Liver (tissue), 8 donors: ENCODE measurements at regions not wholly inside any gene's neighbourhood (a gene's known extent, or its start where the extent isn't known, plus 50 kb on each side); places are given as distances from the start of the nearest gene placed in this dataset.

ENCODE experiments used
- DNase-seq: peaks from one replicate; pipeline ENCODE4 v3.0.0-alpha.2; 2017; ENCODE audit warnings: low spot score
- H3K27ac ChIP-seq, 2 donors: one replicate each; pipeline ENCODE4 v1.7.0; 2013; ENCODE audit warnings: inconsistent platforms in 2 of 2, low read length in 2 of 2, control low read depth in 1 of 2, low read depth in 1 of 2, mild to moderate bottlenecking in 1 of 2
- H3K27me3 ChIP-seq, 4 donors: one replicate each; pipeline versions ENCODE4 v1.6.1 to v1.7.0; 2013; ENCODE audit warnings: low read length in 3 of 4, inconsistent platforms in 1 of 4, mild to moderate bottlenecking in 1 of 4, moderate library complexity in 1 of 4; ENCODE audit not compliant: control insufficient read depth in 4 of 4, insufficient read depth in 4 of 4
- H3K36me3 ChIP-seq, 4 donors: one replicate each; pipeline versions ENCODE4 v1.6.1 to v1.7.0; 2013; ENCODE audit warnings: low read length in 3 of 4, mild to moderate bottlenecking in 3 of 4, low read depth in 1 of 4, moderate library complexity in 1 of 4; ENCODE audit not compliant: control insufficient read depth in 4 of 4, insufficient read depth in 3 of 4
- H3K4me1 ChIP-seq, 4 donors: one replicate each; pipeline versions ENCODE4 v1.6.1 to v1.7.0; 2013; ENCODE audit warnings: low read length in 3 of 4, mild to moderate bottlenecking in 3 of 4, moderate library complexity in 1 of 4; ENCODE audit not compliant: control insufficient read depth in 4 of 4, insufficient read depth in 4 of 4
- H3K4me3 ChIP-seq, 3 donors: one replicate each; pipeline versions ENCODE4 v1.6.1 to v1.7.0; 2013; ENCODE audit warnings: low read length in 3 of 3, control low read depth in 1 of 3, low read depth in 1 of 3, mild to moderate bottlenecking in 1 of 3
- H3K9ac ChIP-seq, 2 donors: one replicate each; pipeline ENCODE4 v1.7.0; 2013; ENCODE audit warnings: low read length in 2 of 2, mild to moderate bottlenecking in 2 of 2, moderate library complexity in 2 of 2, control low read depth in 1 of 2, low read depth in 1 of 2
- H3K9me3 ChIP-seq, 4 donors: one replicate each; pipeline versions ENCODE4 v1.6.1 to v1.7.0; 2013; ENCODE audit warnings: low read length in 3 of 4; ENCODE audit not compliant: control insufficient read depth in 4 of 4
- ATF3 ChIP-seq: IDR thresholded peaks from 2 replicates; pipeline ENCODE4 v1.6.1; 2016; ENCODE audit warnings: antibody characterized with exemption
- CTCF ChIP-seq: fragments of 150-350 bp; IDR thresholded peaks from 2 replicates; pipeline ENCODE4 v1.5.1; 2017; ENCODE audit warnings: improper control_type of control experiment, low read depth, low read length; ENCODE audit not compliant: missing input control
- EGR1 ChIP-seq, 2 donors: IDR thresholded peaks; 2 replicates each; pipeline ENCODE4 v1.6.1; 2016 to 2018; ENCODE audit warnings: antibody characterized with exemption in 2 of 2, low read depth in 2 of 2
- FOXA1 ChIP-seq: IDR thresholded peaks from 2 replicates; pipeline ENCODE4 v1.6.1; 2016; ENCODE audit warnings: antibody characterized with exemption
- FOXA2 ChIP-seq: IDR thresholded peaks from 2 replicates; pipeline ENCODE4 v1.6.1; 2016; ENCODE audit warnings: antibody characterized with exemption
- GABPA ChIP-seq, 2 donors: IDR thresholded peaks in 1 of 2; conservative IDR thresholded peaks in 1 of 2; 2 replicates each; pipeline ENCODE4 v1.6.1; 2016; ENCODE audit warnings: antibody characterized with exemption in 2 of 2, mild to moderate bottlenecking in 1 of 2, moderate library complexity in 1 of 2
- HNF4A ChIP-seq, 2 donors: conservative IDR thresholded peaks; 2 replicates each; pipeline ENCODE4 v1.6.1; 2016; ENCODE audit warnings: antibody characterized with exemption in 2 of 2, mild to moderate bottlenecking in 2 of 2
- HNF4G ChIP-seq: IDR thresholded peaks from 2 replicates; pipeline ENCODE4 v1.6.1; 2016; ENCODE audit warnings: antibody characterized with exemption
- JUND ChIP-seq, 2 donors: IDR thresholded peaks; 2 replicates each; pipeline ENCODE4 v1.6.1; 2016; ENCODE audit warnings: antibody characterized with exemption in 2 of 2
- NR2F2 ChIP-seq: IDR thresholded peaks from 2 replicates; pipeline ENCODE4 v1.6.1; 2016; ENCODE audit warnings: antibody characterized with exemption
- RAD21 ChIP-seq, 2 donors: IDR thresholded peaks; 2 replicates each; pipeline ENCODE4 v1.6.1; 2016; ENCODE audit warnings: antibody characterized with exemption in 2 of 2, mild to moderate bottlenecking in 2 of 2
- RXRA ChIP-seq, 2 donors: IDR thresholded peaks; 2 replicates each; pipeline ENCODE4 v1.6.1; 2017 to 2018; ENCODE audit warnings: antibody characterized with exemption in 2 of 2, mild to moderate bottlenecking in 1 of 2
- SP1 ChIP-seq: IDR thresholded peaks from 2 replicates; pipeline ENCODE4 v1.6.1; 2018; ENCODE audit warnings: antibody characterized with exemption, mild to moderate bottlenecking
- TAF1 ChIP-seq: conservative IDR thresholded peaks from 2 replicates; pipeline ENCODE4 v1.6.1; 2016; ENCODE audit warnings: antibody characterized with exemption, mild to moderate bottlenecking
- YY1 ChIP-seq: IDR thresholded peaks from 2 replicates; pipeline ENCODE4 v1.6.1; 2016; ENCODE audit warnings: antibody characterized with exemption, mild to moderate bottlenecking
- ZBTB33 ChIP-seq: IDR thresholded peaks from 2 replicates; pipeline ENCODE4 v1.6.1; 2016; ENCODE audit warnings: antibody characterized with exemption
- WGBS: extraction: QIAGEN DNeasy Blood & Tissue Kit; methylation state at CpG from one replicate; pipeline ENCODE4 v1.1.7; 2013; 5-methylcytosine and 5-hydroxymethylcytosine counted together
- TF ChIP-seq, protein P1 (sequence below): IDR thresholded peaks from 2 replicates; pipeline ENCODE4 v1.6.1; 2016; ENCODE audit warnings: antibody characterized with exemption
- TF ChIP-seq, protein P2 (sequence below): IDR thresholded peaks from 2 replicates; pipeline ENCODE4 v1.6.1; 2016; ENCODE audit warnings: antibody characterized with exemption, mild to moderate bottlenecking
- donor health status: healthy.
- donor health status: healthy.
- donor health status: healthy.
- donor health status: healthy.
- donor health status: healthy.

DNA sequence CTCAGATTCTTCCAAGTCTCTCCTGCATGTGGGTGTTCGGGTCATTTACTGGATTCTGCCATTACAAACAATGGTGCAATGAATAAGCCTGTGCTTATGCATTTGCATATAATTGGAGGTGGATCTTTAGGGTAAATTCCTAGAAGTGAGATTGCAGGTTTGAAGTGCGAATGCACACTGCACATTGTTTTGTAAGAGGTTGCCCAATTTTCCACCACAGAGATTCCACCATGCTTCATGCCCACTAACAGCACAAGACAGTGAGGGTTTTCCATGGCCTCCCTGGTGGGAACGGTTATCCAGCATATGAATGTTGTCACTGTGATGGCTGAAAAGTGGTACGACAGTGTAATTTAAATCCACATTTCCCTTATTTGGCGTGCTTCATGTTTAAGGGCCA, 178.8 kb upstream of the PMEPA1 start:
- no peak overlapping the region for H3K4me3 ChIP-seq
- H3K27ac ChIP-seq: no peak overlapping the region
- H3K4me1 ChIP-seq: no peaks in the 10 kb centered on the region
- no peak for DNase-seq
- WGBS: 80% methylated on average over 5 of the region's 5 CpGs
- no peaks in the 10 kb centered on the region for H3K36me3 ChIP-seq
- TF ChIP-seq RAD21 (IDR thresholded peaks at IDR 0.05) (no peak), GABPA (IDR thresholded peaks at IDR 0.05 in 1 of 2, conservative IDR thresholded peaks at IDR 0.05 in 1 of 2) (no peak), FOXA2 (no peak), EGR1 (IDR thresholded peaks at IDR 0.05; ENCODE audit: low read depth in 2 of 2) (no peak), RXRA (IDR thresholded peaks at IDR 0.05) (no peak), ATF3 (no peak), YY1 (no peak), NR2F2 (no peak), CTCF (no peak), FOXA1 (no peak), HNF4A (conservative IDR thresholded peaks at IDR 0.05) (no peak), ZBTB33 (no peak), TAF1 (no peak)
- TF ChIP-seq, protein P1, sequence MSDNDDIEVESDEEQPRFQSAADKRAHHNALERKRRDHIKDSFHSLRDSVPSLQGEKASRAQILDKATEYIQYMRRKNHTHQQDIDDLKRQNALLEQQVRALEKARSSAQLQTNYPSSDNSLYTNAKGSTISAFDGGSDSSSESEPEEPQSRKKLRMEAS: no peak
- TF ChIP-seq, protein P2, sequence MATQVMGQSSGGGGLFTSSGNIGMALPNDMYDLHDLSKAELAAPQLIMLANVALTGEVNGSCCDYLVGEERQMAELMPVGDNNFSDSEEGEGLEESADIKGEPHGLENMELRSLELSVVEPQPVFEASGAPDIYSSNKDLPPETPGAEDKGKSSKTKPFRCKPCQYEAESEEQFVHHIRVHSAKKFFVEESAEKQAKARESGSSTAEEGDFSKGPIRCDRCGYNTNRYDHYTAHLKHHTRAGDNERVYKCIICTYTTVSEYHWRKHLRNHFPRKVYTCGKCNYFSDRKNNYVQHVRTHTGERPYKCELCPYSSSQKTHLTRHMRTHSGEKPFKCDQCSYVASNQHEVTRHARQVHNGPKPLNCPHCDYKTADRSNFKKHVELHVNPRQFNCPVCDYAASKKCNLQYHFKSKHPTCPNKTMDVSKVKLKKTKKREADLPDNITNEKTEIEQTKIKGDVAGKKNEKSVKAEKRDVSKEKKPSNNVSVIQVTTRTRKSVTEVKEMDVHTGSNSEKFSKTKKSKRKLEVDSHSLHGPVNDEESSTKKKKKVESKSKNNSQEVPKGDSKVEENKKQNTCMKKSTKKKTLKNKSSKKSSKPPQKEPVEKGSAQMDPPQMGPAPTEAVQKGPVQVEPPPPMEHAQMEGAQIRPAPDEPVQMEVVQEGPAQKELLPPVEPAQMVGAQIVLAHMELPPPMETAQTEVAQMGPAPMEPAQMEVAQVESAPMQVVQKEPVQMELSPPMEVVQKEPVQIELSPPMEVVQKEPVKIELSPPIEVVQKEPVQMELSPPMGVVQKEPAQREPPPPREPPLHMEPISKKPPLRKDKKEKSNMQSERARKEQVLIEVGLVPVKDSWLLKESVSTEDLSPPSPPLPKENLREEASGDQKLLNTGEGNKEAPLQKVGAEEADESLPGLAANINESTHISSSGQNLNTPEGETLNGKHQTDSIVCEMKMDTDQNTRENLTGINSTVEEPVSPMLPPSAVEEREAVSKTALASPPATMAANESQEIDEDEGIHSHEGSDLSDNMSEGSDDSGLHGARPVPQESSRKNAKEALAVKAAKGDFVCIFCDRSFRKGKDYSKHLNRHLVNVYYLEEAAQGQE: no peak
- no peaks in the 10 kb centered on the region for H3K27me3 ChIP-seq
- H3K9ac ChIP-seq: no peak overlapping the region
- H3K9me3 ChIP-seq: no peaks in the 10 kb centered on the region

- no peaks in the 10 kb centered on the region for H3K4me1 ChIP-seq
- 79% methylated on average over 5 of the region's 5 CpGs for WGBS
- peaks cover 0 to 3% (median 0%) of the 10 kb centered on the region in 4 donors for H3K27me3 ChIP-seq
- no peak for DNase-seq
- H3K4me3 ChIP-seq: no peak overlapping the region
- no peak overlapping the region for H3K27ac ChIP-seq
- H3K36me3 ChIP-seq: no peaks in the 10 kb centered on the region
- H3K9me3 ChIP-seq: no peaks in the 10 kb centered on the region
- no peak overlapping the region for H3K9ac ChIP-seq
- TF ChIP-seq NR2F2 (no peak), ATF3 (no peak), HNF4G (no peak), FOXA1 (no peak), GABPA (IDR thresholded peaks at IDR 0.05 in 1 of 2, conservative IDR thresholded peaks at IDR 0.05 in 1 of 2) (no peak), SP1 (no peak), EGR1 (IDR thresholded peaks at IDR 0.05; ENCODE audit: low read depth in 2 of 2) (no peak), ZBTB33 (no peak), TAF1 (no peak), FOXA2 (no peak), JUND (IDR thresholded peaks at IDR 0.05) (no peak), YY1 (no peak), CTCF (no peak), HNF4A (conservative IDR thresholded peaks at IDR 0.05) (no peak), RAD21 (IDR thresholded peaks at IDR 0.05) (no peak), RXRA (IDR thresholded peaks at IDR 0.05) (no peak)
- TF ChIP-seq, protein P1: no peak
Measured at GRCh38 chr20:57884956-57885355, 175.1 kb upstream of the PMEPA1 start.
